ENCODE measurements at regions not wholly inside any gene's neighbourhood (a gene's known extent, or its start where the extent isn't known, plus 50 kb on each side); places are given as distances from the start of the nearest gene placed in this dataset.
A peak's percentile ranks its signal among the peaks of the same experiment; 100 is the strongest.

DNA sequence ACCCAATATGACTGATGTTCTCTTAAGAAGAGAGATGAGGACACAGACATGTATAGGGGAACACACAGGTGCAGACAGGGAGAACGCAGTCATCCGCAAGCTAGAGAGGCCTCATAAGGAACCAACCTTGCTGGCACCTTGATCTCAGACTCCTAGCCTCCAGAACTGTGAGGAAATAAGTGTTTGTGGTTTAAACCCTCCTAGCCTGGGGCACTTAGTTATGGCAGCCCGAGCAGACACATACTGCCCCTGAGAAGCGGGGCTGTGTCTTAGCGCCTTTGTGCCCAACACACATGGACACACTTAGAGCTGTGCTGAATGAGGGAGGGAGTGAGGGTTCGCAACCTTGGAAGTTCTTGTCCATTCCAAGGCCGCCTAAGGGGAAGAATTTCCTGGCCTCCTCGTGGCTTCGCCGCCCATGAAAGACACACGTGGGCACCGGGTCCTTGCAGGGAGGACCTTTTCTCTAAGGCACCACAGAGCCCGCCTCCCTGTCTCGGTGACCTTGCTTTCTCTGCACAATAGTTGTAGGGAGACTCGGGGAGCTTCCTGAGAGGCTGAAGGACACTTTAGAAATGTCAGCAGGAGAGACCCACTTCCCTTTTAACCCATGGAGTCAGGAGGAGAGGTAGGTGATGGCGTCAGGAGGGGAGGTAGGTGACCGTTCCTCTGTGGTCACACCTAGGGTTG is 224.5 kb upstream of the HDAC4 start:
- Mint-ChIP-seq H3K27me3 (no peaks in the 10 kb centered on the region), H3K4me1 (peaks cover 74% of the 10 kb centered on the region), H3K9me3 (no peaks in the 10 kb centered on the region), H3K36me3 (ENCODE audit: insufficient read depth) (peaks cover 7% of the 10 kb centered on the region), H3K27ac (ENCODE audit: low read depth) (peak overlapping the region; percentile 63), H3K4me3 (peak overlapping the region; percentile 53)
- ATAC-seq (replicated peaks; ENCODE audit: extremely low read depth, poor library complexity, severe bottlenecking) (peak; percentile 3), DNase-seq (ENCODE audit: low spot score in 2 of 2) (no peak)

- DNase-seq (ENCODE audit: low spot score in 2 of 2) (peak in 1 of 2 donors; percentile 6), ATAC-seq (replicated peaks; ENCODE audit: extremely low read depth, poor library complexity, severe bottlenecking) (no peak)
- H3K9me3 Mint-ChIP-seq = peaks cover 2% of the 10 kb centered on the region
- peaks cover 2% of the 10 kb centered on the region for H3K36me3 Mint-ChIP-seq (ENCODE audit: insufficient read depth)
- no peaks in the 10 kb centered on the region for H3K27me3 Mint-ChIP-seq
- no peak overlapping the region for H3K4me3 Mint-ChIP-seq
- no peak overlapping the region for H3K27ac Mint-ChIP-seq (ENCODE audit: low read depth)
- peaks cover 57% of the 10 kb centered on the region for H3K4me1 Mint-ChIP-seq
Observed at GRCh38 chr2:239621611-239622010, 220.8 kb upstream of the HDAC4 start.

DNA sequence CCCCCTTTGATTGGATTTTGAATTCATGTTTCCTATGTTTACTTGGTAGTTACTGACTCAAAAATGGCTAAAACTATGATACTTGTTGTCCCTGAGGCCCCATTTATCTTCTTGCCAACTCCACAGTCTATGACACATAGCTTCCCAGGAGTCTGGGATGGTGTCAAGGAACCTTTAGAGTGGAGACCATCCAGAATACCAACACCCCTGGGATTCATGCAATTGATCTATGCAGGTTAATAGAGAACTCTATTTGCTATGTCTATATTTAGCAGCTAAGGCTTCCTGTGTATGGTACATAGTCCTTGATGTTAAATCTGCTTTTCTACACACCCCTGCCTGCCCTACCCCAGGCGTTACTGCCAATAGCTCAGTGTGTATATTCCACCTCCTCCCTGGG is 218.5 kb upstream of the HDAC4 start:
- H3K27me3 Mint-ChIP-seq = no peaks in the 10 kb centered on the region
- peaks cover 5% of the 10 kb centered on the region for H3K9me3 Mint-ChIP-seq
- no peak overlapping the region for H3K4me3 Mint-ChIP-seq
- ATAC-seq (replicated peaks; ENCODE audit: extremely low read depth, poor library complexity, severe bottlenecking) = no peak
- peak in 1 of 2 donors; percentile 1 for DNase-seq (ENCODE audit: low spot score in 2 of 2)
- H3K36me3 Mint-ChIP-seq (ENCODE audit: insufficient read depth) = peaks cover 2% of the 10 kb centered on the region
- peaks cover 39% of the 10 kb centered on the region for H3K4me1 Mint-ChIP-seq
- no peak overlapping the region for H3K27ac Mint-ChIP-seq (ENCODE audit: low read depth)

DNA sequence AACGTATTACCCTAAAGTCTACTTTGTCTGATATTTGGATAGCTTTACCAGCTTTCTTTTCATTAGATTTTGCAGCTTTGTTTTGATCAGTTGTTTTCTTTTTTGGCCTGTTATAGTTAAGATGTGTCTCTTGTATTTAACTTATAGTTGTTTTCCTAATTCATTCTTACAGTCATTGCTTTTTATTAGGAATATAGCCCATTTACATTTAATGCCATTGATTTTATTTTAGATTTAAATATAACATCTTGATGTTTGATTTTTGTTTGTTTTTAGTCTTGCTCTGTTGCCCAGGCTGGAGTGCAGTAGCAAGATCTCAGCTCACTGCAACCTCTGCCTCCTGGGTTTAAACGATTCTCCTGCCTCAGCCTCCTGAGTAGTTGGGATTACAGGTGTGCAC is 215.9 kb upstream of the HDAC4 start:
- H3K9me3 Mint-ChIP-seq = peaks cover 5% of the 10 kb centered on the region
- no peaks in the 10 kb centered on the region for H3K27me3 Mint-ChIP-seq
- ATAC-seq (replicated peaks; ENCODE audit: extremely low read depth, poor library complexity, severe bottlenecking) = no peak

GRCh38 chr2:239612133-239612532 is 211.3 kb upstream of the HDAC4 start:
- H3K36me3 Mint-ChIP-seq (ENCODE audit: insufficient read depth) = peaks cover 4% of the 10 kb centered on the region
- peaks cover 38% of the 10 kb centered on the region for H3K4me1 Mint-ChIP-seq
- H3K27me3 Mint-ChIP-seq = no peaks in the 10 kb centered on the region
- H3K27ac Mint-ChIP-seq (ENCODE audit: low read depth) = peak overlapping the region; percentile 41
- H3K4me3 Mint-ChIP-seq = no peak overlapping the region
- H3K9me3 Mint-ChIP-seq = peaks cover 5% of the 10 kb centered on the region
- DNase-seq (ENCODE audit: low spot score in 2 of 2) (no peak), ATAC-seq (replicated peaks; ENCODE audit: extremely low read depth, poor library complexity, severe bottlenecking) (no peak)

More for the DNA sequence above, 215.9 kb upstream of the HDAC4 start:
- no peak overlapping the region for H3K27ac Mint-ChIP-seq (ENCODE audit: low read depth)
- no peak overlapping the region for H3K4me3 Mint-ChIP-seq
- H3K4me1 Mint-ChIP-seq = peaks cover 19% of the 10 kb centered on the region
- DNase-seq (ENCODE audit: low spot score in 2 of 2) = no peak
- H3K36me3 Mint-ChIP-seq (ENCODE audit: insufficient read depth) = no peaks in the 10 kb centered on the region

GRCh38 chr2:239611222-239611795 is 210.5 kb upstream of the HDAC4 start:
- Mint-ChIP-seq H3K4me1 (peaks cover 38% of the 10 kb centered on the region), H3K36me3 (ENCODE audit: insufficient read depth) (peaks cover 4% of the 10 kb centered on the region), H3K27me3 (no peaks in the 10 kb centered on the region), H3K9me3 (no peaks in the 10 kb centered on the region), H3K27ac (ENCODE audit: low read depth) (no peak overlapping the region), H3K4me3 (no peak overlapping the region)
- no peak for ATAC-seq (replicated peaks; ENCODE audit: extremely low read depth, poor library complexity, severe bottlenecking)
- DNase-seq (ENCODE audit: low spot score in 2 of 2) = no peak

DNA sequence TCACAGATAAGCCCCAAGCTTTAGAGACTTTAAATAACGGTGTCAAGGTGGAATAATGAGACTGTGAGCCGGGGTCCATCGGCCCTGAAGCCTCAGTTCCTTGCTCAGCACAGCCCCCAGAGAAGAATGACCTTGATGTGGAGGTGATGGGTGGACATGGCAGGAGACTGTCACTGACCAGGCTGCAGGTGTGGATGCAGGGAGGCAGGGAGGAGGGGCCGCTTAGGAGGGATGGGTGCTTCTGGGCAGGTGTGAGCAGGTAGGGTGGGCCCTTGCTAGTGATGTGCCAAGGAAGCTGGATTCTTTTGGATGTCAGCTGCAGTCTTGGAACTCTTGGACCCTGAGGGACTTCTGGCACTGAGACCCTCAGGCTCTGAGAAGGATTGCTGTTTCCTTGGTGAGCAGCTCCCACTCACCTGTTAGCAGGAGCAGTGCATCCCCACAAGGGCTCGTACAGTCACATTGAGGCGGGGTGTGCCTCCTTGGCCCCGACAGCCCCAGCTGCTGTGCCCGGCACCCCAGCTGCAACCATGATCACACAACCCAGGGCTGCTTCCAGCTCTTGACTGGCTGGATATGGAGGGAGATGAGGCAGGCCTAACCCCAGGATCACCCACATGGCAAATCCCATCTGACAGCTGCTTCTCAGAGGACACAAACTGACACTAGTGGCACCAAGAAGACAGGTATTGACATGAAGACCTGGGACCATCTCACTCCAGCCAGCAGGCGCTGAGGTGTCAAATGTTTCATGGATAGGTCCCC is 209.8 kb upstream of the HDAC4 start:
- no peak overlapping the region for H3K4me3 Mint-ChIP-seq
- peak overlapping the region; percentile 78 for H3K27ac Mint-ChIP-seq (ENCODE audit: low read depth)
- H3K4me1 Mint-ChIP-seq = peaks cover 42% of the 10 kb centered on the region
- H3K27me3 Mint-ChIP-seq = no peaks in the 10 kb centered on the region
- peak in 1 of 2 donors; percentile 7 for DNase-seq (ENCODE audit: low spot score in 2 of 2)
- H3K36me3 Mint-ChIP-seq (ENCODE audit: insufficient read depth) = peaks cover 4% of the 10 kb centered on the region
- no peaks in the 10 kb centered on the region for H3K9me3 Mint-ChIP-seq
- no peak for ATAC-seq (replicated peaks; ENCODE audit: extremely low read depth, poor library complexity, severe bottlenecking)

DNA sequence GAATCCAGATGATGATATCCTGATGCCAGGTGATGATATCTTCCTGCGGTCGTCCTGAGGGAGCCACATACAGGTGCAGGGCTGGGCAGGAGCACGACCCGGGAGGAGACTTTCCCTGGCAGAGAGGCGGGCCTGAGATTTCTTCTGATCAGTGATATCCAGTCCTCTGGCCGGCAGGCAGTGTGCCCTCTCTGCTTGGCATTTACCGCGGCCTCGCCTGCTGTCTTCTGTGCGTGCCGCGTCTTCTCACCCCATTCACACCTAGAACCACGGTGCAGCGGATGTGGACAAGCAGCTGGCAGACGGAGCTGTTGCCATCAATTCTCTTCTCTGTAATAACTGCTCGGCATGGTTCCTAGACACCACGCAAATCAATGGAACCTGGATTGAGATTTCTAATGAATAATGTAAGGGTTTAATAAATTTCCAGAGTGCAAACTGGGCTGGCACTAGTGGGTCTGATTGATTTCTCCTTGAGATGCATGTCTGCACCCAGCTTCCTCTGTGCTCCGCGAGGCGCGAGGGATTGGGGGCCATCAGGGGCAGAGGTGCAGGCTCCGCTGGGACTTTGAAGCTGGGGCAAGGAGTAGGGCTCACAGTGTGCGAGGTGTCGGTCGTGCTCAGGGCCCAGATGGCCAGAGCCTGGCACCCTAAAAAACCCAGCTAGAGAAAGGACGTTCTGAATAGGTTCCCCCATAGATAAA is 208.9 kb upstream of the HDAC4 start:
- peak overlapping the region; percentile 66 for H3K4me3 Mint-ChIP-seq
- H3K36me3 Mint-ChIP-seq (ENCODE audit: insufficient read depth) = peaks cover 4% of the 10 kb centered on the region
- ATAC-seq (replicated peaks; ENCODE audit: extremely low read depth, poor library complexity, severe bottlenecking) = peak; percentile 95
- peak overlapping the region; percentile 78 for H3K27ac Mint-ChIP-seq (ENCODE audit: low read depth)
- peak in 1 of 2 donors; percentile 63 for DNase-seq (ENCODE audit: low spot score in 2 of 2)
- peaks cover 43% of the 10 kb centered on the region for H3K4me1 Mint-ChIP-seq
- no peaks in the 10 kb centered on the region for H3K9me3 Mint-ChIP-seq
- H3K27me3 Mint-ChIP-seq = no peaks in the 10 kb centered on the region

DNA sequence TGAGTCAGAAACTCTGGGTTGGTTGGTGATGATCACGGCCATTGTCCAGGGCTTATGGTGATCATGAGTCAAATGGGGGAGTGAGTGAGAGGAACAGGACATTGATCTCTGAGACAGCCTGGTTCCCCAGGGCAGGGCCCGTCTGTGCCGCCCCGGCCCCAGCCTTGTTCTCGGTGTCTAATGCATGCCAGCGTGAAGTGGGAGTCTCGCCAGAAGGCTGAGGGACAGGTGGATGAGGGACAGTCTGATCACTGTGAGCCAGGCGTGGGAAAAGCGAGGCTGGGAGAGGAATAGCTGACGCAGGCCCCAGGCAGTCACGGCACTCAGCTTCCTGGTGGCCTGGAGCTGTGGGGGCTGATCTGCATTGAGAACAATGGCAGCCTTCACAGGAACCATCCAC is 208.3 kb upstream of the HDAC4 start:
- no peaks in the 10 kb centered on the region for H3K9me3 Mint-ChIP-seq
- peak overlapping the region; percentile 78 for H3K27ac Mint-ChIP-seq (ENCODE audit: low read depth)
- H3K4me3 Mint-ChIP-seq = peak overlapping the region; percentile 66
- ATAC-seq (replicated peaks; ENCODE audit: extremely low read depth, poor library complexity, severe bottlenecking) = no peak
- no peak for DNase-seq (ENCODE audit: low spot score in 2 of 2)
- no peaks in the 10 kb centered on the region for H3K27me3 Mint-ChIP-seq
- peaks cover 43% of the 10 kb centered on the region for H3K4me1 Mint-ChIP-seq
- peaks cover 4% of the 10 kb centered on the region for H3K36me3 Mint-ChIP-seq (ENCODE audit: insufficient read depth)

DNA sequence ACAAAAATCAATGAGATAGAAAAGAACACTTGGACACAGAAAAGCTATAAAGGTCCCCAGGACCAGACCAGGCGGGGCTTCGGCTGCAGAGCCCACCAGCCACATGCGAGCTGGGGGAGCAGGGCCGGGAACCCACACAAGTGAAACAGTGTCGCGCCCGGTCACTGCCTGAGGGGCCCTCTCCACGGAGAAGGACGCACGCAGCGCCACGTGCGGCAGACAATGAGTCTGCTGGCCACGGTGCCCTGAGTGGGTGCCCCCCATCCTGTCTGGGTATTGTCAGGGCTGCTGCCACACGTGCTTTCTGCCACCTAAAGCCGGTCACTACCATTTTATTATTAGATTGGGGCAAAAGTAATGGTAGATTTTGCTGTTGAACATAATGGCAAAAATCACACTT is 207.9 kb upstream of the HDAC4 start:
- Mint-ChIP-seq H3K4me3 (no peak overlapping the region), H3K4me1 (peaks cover 45% of the 10 kb centered on the region), H3K36me3 (ENCODE audit: insufficient read depth) (peaks cover 4% of the 10 kb centered on the region), H3K27ac (ENCODE audit: low read depth) (peak overlapping the region; percentile 78), H3K27me3 (no peaks in the 10 kb centered on the region), H3K9me3 (no peaks in the 10 kb centered on the region)
- ATAC-seq (replicated peaks; ENCODE audit: extremely low read depth, poor library complexity, severe bottlenecking) (no peak), DNase-seq (ENCODE audit: low spot score in 2 of 2) (peak in 1 of 2 donors; percentile 8)

GRCh38 chr2:239608260-239608659 is 207.4 kb upstream of the HDAC4 start:
- no peak for DNase-seq (ENCODE audit: low spot score in 2 of 2)
- Mint-ChIP-seq H3K9me3 (no peaks in the 10 kb centered on the region), H3K4me1 (peaks cover 50% of the 10 kb centered on the region), H3K27ac (ENCODE audit: low read depth) (no peak overlapping the region), H3K36me3 (ENCODE audit: insufficient read depth) (peaks cover 4% of the 10 kb centered on the region), H3K27me3 (no peaks in the 10 kb centered on the region), H3K4me3 (no peak overlapping the region)
- no peak for ATAC-seq (replicated peaks; ENCODE audit: extremely low read depth, poor library complexity, severe bottlenecking)

GRCh38 chr2:239607517-239608191 is 206.8 kb upstream of the HDAC4 start:
- Mint-ChIP-seq H3K9me3 (no peaks in the 10 kb centered on the region), H3K27ac (ENCODE audit: low read depth) (no peak overlapping the region), H3K4me1 (peaks cover 56% of the 10 kb centered on the region), H3K4me3 (no peak overlapping the region), H3K36me3 (ENCODE audit: insufficient read depth) (peaks cover 4% of the 10 kb centered on the region), H3K27me3 (no peaks in the 10 kb centered on the region)
- ATAC-seq (replicated peaks; ENCODE audit: extremely low read depth, poor library complexity, severe bottlenecking) (no peak), DNase-seq (ENCODE audit: low spot score in 2 of 2) (peak in 1 of 2 donors; percentile 7)

Data from central memory CD8-positive, alpha-beta T cell (primary cell).